NCI-H345 treated with DMSO at 0.1 percent for 48 hours (cell line): ENCODE measurements at regions not wholly inside any gene's neighbourhood (a gene's known extent, or its start where the extent isn't known, plus 50 kb on each side); places are given as distances from the start of the nearest gene placed in this dataset.
A peak's percentile ranks its signal among the peaks of the same experiment; 100 is the strongest.
"Not testable (repeated sequence)": the region's sequence is repeated elsewhere in the genome, so short reads cannot be mapped to it uniquely, and the experiment has no call there.

ENCODE experiments used
- DNase-seq: peaks from one replicate; lab custom pipeline; 2025; ENCODE audit not compliant: unreplicated experiment; lab: John Stamatoyannopoulos, UW

- DNase-seq: no peak
Measured at GRCh38 chr13:61358599-61358998, 57.0 kb downstream of the PCDH20 start.

DNA sequence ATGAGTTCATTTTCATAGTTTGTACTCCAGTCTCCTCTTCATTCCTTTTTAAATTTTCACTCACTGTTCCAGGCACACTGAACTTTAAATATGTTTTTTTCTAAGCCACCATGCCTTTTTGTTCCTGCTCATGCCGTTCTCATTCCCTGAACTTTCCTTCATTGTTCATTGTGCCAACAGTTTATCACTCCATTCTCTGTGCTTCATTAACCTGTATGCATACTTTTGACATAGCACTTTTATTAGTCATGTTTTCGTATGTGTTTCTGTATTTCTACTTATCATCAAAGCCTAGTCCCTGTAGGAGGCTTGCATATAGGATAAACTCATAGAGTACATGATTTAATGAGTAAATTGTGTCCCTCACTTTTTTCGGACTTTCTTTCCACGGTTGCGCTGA, 65.3 kb downstream of the PCDH20 start:
- DNase-seq: no peak

- no peak for DNase-seq
Measured at GRCh38 chr13:61339054-61339621, 76.5 kb downstream of the PCDH20 start.

- no peak for DNase-seq
Measured at GRCh38 chr13:61316647-61317046, 99.0 kb downstream of the PCDH20 start.

DNA sequence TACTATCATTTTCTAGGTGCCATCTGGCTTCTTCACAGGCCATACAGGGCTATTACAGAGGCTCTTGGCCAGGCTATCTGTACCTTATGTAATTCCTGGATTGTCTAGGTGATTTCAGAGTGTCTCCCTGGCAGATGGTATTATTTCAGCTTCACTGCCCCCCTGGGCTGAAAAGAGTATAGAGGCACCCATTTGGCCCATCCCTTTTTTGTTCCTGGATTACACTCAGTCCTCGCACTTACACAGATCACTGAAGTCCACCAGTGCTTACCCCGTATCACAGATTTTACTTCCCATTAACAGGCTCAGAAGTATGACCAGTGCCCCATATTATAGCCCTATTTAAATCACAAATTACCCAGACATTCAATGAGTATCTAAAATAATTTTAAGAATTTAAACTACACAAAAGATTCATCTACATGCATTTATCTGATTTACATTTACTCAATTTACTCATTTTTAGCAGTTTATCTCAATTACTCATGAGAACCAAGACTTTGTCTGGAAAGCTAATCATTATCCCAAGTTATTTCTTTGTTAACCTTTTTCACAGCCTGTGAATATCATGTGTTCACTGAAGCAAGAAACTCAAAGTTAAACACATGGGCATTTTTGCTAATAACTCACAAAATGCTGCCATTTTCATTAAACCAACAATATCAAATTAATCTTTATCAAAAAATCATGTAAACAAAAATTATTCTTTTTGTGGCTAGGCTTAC, 121.0 kb downstream of the PCDH20 start:
- no peak for DNase-seq

- DNase-seq: peak; percentile 18
Measured at GRCh38 chr13:61286148-61286745, 129.4 kb downstream of the PCDH20 start.

- DNase-seq: no peak
Measured at GRCh38 chr13:61277586-61278276, 137.9 kb downstream of the PCDH20 start.

DNA sequence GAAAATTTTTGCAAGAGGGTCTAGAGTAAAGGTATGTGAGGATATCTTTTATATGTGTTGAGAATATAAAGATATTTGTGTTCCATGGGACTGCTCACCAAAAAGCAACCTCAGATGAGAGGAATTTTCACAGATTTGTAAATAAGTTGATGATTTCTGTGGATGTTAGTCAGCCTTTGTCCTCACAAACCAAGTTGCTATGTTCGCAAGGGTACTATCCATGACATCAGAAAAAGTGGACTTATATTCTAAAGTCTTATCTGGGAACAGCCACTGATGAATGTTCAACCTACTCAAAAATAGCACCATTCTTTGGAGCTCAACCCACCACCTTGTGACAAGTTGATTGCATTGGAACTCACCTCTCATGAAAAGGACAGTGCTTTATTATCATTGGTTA, 138.6 kb downstream of the PCDH20 start:
- DNase-seq: no peak

DNA sequence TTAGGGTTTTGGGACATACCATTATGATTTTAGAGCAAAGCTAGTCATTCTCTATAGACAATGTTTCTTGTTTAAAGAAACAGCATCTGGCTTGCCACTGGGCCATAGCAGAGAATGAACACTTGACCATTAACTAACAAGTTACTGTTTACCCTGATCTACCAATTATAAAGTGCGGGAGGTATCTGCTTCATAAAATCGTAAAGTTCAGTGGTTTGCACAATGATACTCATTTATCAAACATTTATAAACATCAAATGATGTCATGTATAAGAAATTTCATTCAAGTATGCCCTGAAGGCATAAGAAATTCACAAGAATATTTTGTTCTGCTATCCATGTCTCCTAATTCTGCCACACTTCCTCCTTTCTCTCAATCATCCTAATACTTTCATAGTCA, 139.2 kb downstream of the PCDH20 start:
- no peak for DNase-seq

GRCh38 chr13:61275736-61276135, 139.9 kb downstream of the PCDH20 start:
- DNase-seq: no peak

GRCh38 chr13:61275251-61275650, 140.4 kb downstream of the PCDH20 start:
- no peak for DNase-seq

DNA sequence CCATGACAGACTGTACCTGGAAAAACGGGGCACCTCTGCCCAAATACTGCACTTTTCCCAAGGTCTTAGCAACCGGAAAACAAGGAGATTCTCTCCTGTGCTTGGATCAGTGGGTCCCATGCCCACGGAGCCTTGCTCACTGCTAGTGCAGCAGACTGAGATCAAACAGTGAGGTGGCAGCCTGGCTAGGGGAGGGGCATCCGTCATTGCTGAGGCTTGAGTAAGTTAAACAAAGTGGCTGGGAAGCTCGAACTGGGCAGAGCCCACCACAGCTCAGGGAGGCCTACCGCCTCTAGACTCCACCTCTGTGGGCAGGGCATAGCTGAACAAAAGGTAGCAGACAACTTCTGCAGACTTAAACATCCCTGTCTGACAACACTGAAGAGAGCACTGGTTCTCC, 148.8 kb downstream of the PCDH20 start:
- not testable (repeated sequence) for DNase-seq

- DNase-seq: no peak
Measured at GRCh38 chr13:61261746-61262472, 153.7 kb downstream of the PCDH20 start.

- no peak for DNase-seq
Measured at GRCh38 chr13:61258185-61258584, 157.5 kb downstream of the PCDH20 start.

DNA sequence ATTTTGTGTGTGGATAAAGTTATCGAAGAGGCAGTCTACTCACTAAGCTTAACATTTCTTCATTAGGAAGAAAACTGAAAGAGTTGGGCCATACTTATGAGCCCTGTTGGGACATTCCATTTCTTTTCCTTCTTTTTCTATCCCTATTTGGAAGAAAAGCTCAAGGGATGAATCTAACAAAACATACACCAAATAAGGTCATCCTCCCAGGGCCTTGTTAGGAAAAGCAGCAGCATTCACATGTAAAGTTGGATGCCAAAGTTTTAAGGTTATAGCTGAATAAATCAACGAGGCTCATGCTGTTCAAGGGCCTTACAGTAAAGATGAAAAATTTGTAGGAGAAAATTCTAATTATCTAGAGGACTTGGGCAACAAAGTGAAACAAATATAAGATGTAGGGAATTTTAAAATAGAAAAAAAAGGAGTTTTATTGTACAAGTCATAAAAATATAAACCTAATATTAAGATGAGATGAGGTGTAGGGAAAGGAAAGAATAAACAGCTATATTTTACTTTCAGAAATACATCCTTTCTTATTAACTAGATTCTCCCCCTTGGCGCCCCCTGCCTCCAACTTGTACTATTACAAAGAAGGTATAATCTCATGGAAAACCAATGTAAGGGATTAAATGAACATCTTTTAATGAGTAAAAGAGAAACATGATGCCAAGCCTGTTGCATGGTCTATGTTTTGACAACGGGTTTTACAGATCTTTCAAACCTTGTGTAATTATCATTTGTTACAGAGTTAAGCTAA, 160.4 kb downstream of the PCDH20 start:
- no peak for DNase-seq

DNA sequence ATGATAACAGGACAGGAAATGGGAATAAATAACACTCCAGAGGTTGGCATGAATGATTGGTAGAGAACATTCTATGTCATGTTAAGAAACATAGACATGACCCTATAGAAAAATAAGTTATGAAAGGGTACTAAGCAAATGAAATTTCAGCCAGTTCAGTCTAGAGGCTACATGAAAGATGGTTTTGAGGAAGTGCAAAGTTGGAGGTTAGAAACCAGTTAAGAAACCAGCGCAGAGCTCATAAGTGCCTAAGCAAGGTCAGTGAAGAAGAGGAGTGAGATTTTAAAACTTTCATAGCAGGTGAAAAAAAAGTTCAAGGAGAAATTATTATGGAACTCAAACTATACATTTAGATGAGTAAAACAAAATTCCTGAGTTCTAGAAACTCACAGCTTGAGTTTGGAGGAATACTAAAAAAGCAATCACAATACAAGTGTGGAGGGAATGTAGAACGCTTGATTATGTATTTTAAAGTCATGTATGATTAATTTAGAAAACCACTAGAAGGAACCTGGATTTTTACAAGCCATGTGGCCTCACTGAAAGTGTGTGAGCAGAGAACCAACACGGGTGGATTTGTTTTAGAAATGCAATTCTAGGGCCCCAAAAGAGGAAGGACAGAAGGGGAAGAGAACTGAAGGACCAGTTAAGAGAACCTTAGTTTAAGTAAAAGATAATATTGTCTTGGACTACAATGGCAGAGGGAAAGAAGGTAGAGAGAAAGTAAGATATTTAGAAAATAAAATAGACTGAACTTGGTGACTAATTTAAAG, 162.4 kb downstream of the PCDH20 start:
- no peak for DNase-seq

DNA sequence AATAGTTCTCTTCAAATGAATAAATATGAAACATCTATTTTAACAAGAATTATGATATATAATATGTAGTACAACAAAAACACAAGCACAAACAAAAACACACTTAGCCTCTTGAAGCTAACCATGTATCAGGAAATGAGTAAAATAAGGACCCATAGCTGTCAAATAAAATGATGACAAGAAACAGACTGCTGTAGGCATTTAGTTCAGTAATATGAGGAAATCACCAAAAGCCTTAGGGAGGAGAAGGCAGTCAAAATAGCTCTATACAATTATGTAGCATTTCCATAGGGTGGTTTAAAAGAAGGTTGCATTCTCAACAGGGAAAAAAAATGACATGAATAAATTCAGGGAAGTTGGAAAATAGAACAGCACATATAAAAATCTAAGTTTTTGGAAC, 163.4 kb downstream of the PCDH20 start:
- no peak for DNase-seq

- DNase-seq: no peak
Measured at GRCh38 chr13:61247149-61247936, 168.3 kb downstream of the PCDH20 start.

GRCh38 chr13:61246351-61246750, 169.3 kb downstream of the PCDH20 start:
- DNase-seq: no peak
